ENCODE measurements at regions not wholly inside any gene's neighbourhood (a gene's known extent, or its start where the extent isn't known, plus 50 kb on each side); places are given as distances from the start of the nearest gene placed in this dataset.

GRCh38 chr21:35697321-35697808, 363.0 kb downstream of the SETD4 start:
- no peak for TF ChIP-seq CTCF (IDR thresholded peaks at IDR 0.05)
- no peak for TF ChIP-seq EP300 (IDR thresholded peaks at IDR 0.05)
- TF ChIP-seq POLR2A (IDR thresholded peaks at IDR 0.05), result no peak
- no peak for TF ChIP-seq POLR2AphosphoS5 (IDR thresholded peaks at IDR 0.05)

Data from upper lobe of left lung (tissue), 4 donors.